DMS79 treated with DMSO at 0.1 percent for 48 hours (cell line): ENCODE measurements at regions not wholly inside any gene's neighbourhood (a gene's known extent, or its start where the extent isn't known, plus 50 kb on each side); places are given as distances from the start of the nearest gene placed in this dataset.
"Not testable (repeated sequence)": the region's sequence is repeated elsewhere in the genome, so short reads cannot be mapped to it uniquely, and the experiment has no call there.

Experiments used
- DNase-seq: peaks from one replicate; lab custom pipeline; 2025; lab: John Stamatoyannopoulos, UW

GRCh38 chr6:158881884-158882283 is 62.7 kb upstream of the EZR start:
- not testable (repeated sequence) for DNase-seq

GRCh38 chr6:158881276-158881675 is 62.1 kb upstream of the EZR start:
- DNase-seq = not testable (repeated sequence)

GRCh38 chr6:158879180-158879579 is 60.0 kb upstream of the EZR start:
- no peak for DNase-seq

GRCh38 chr6:158877716-158878115 is 58.5 kb upstream of the EZR start:
- no peak for DNase-seq

GRCh38 chr6:158876886-158877285 is 57.7 kb upstream of the EZR start:
- DNase-seq = no peak

- DNase-seq = no peak
These were observed 51.4 kb upstream of the EZR start for GRCh38 chr6:158870649-158870957.

- peak; percentile 98 for DNase-seq
These were observed 50.9 kb upstream of the EZR start for GRCh38 chr6:158869826-158870648.

- DNase-seq = peak; percentile 98
These were observed 50.0 kb upstream of the EZR start for GRCh38 chr6:158868890-158869825.
